Endothelial cell of umbilical vein (primary cell): ENCODE measurements at regions not wholly inside any gene's neighbourhood (a gene's known extent, or its start where the extent isn't known, plus 50 kb on each side); places are given as distances from the start of the nearest gene placed in this dataset.

Experiments used
- CTCF ChIP-seq, 2 donors: IDR thresholded peaks; 1 replicate in 1 of 2; 2 replicates in 1 of 2; pipeline ENCODE4 v1.5.1; 2011; ENCODE audit warnings: low read length in 2 of 2, mild to moderate bottlenecking in 2 of 2, moderate library complexity in 2 of 2, control low read depth in 1 of 2, inconsistent platforms in 1 of 2, low read depth in 1 of 2; ENCODE audit not compliant: insufficient read depth in 1 of 2; ENCODE audit errors: extremely low read depth in 1 of 2
- JUN ChIP-seq: IDR thresholded peaks from 2 replicates; pipeline ENCODE4 v1.6.1; 2011; ENCODE audit warnings: borderline replicate concordance, low read depth; ENCODE audit not compliant: insufficient read length, insufficient read depth

DNA sequence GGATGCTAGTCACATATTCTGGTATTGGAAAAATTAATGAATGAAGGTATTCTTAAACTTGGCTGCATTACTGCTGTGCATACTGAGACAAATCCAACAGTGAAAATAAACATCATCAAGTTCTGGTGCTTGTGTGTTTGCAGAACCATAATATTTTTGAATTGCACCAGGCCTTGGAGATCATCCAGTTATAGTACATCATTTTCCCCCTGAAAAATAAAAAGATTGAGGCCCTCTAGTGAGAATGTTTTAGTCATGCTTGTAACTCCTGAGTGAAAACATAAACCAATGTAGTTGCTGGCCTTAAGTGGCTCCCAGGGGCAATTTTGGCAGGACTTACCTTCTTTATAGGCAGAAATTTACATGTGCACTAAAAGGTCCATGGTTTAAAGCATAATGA is 218.8 kb upstream of the TMEM229A start:
- TF ChIP-seq CTCF (IDR thresholded peaks at IDR 0.05; ENCODE audit: extremely low read depth in 1 of 2, insufficient read depth in 1 of 2, low read depth in 1 of 2, low read length in 2 of 2) (no peak), JUN (no peak)
